Left hindlimb (tissue), 1 donor: ENCODE measurements at regions not wholly inside any gene's neighbourhood (a gene's known extent, or its start where the extent isn't known, plus 50 kb on each side); places are given as distances from the start of the nearest gene placed in this dataset.

ENCODE experiments used
- DNase-seq: peaks from one replicate; pipeline ENCODE4 v3.0.0-alpha.2; 2018

- no peak for DNase-seq
Measured at GRCh38 chr15:31245756-31246155, 80.9 kb upstream of the KLF13 start.

- no peak for DNase-seq
Measured at GRCh38 chr15:31247404-31247803, 79.2 kb upstream of the KLF13 start.

GRCh38 chr15:31248263-31248662 is 78.4 kb upstream of the KLF13 start:
- no peak for DNase-seq

GRCh38 chr15:31248951-31249350 is 77.7 kb upstream of the KLF13 start:
- DNase-seq: no peak

- no peak for DNase-seq
Measured at GRCh38 chr15:31250033-31250432, 76.6 kb upstream of the KLF13 start.

GRCh38 chr15:31251165-31251564 is 75.5 kb upstream of the KLF13 start:
- no peak for DNase-seq

GRCh38 chr15:31252171-31252785 is 74.4 kb upstream of the KLF13 start:
- DNase-seq: no peak

- DNase-seq: no peak
Measured at GRCh38 chr15:31254431-31255175, 72.0 kb upstream of the KLF13 start.

- peak; percentile 7 for DNase-seq
Measured at GRCh38 chr15:31255176-31255510, 71.5 kb upstream of the KLF13 start.

- DNase-seq: peak; percentile 29
Measured at GRCh38 chr15:31255732-31256377, 70.8 kb upstream of the KLF13 start.

- peak; percentile 26 for DNase-seq
Measured at GRCh38 chr15:31256378-31257265, 70.0 kb upstream of the KLF13 start.

- DNase-seq: peak; percentile 6
Measured at GRCh38 chr15:31257286-31257685, 69.3 kb upstream of the KLF13 start.

- DNase-seq: no peak
Measured at GRCh38 chr15:31258260-31258659, 68.4 kb upstream of the KLF13 start.

- DNase-seq: no peak
Measured at GRCh38 chr15:31259562-31260252, 66.9 kb upstream of the KLF13 start.

GRCh38 chr15:31260646-31261265 is 65.9 kb upstream of the KLF13 start:
- no peak for DNase-seq

GRCh38 chr15:31261266-31262142 is 65.1 kb upstream of the KLF13 start:
- no peak for DNase-seq

GRCh38 chr15:31262143-31262530 is 64.5 kb upstream of the KLF13 start:
- no peak for DNase-seq

- no peak for DNase-seq
Measured at GRCh38 chr15:31262901-31263671, 63.5 kb upstream of the KLF13 start.

GRCh38 chr15:31263751-31264558 is 62.7 kb upstream of the KLF13 start:
- no peak for DNase-seq
